Mesenchymal stem cell (in vitro differentiated cells and primary cell): ENCODE measurements at regions not wholly inside any gene's neighbourhood (a gene's known extent, or its start where the extent isn't known, plus 50 kb on each side); places are given as distances from the start of the nearest gene placed in this dataset.
"Not testable (repeated sequence)": the region's sequence is repeated elsewhere in the genome, so short reads cannot be mapped to it uniquely, and the experiment has no call there.

Source experiments
- DNase-seq: peaks from one replicate; pipeline ENCODE4 v3.0.0-alpha.2; 2013
- H2AFZ ChIP-seq: one replicate; pipeline ENCODE4 v1.6.1; 2013; ENCODE audit warnings: low read depth, mild to moderate bottlenecking, control low read depth, inconsistent platforms, low read length, moderate library complexity
- H2AK5ac ChIP-seq: 2 replicates; pipeline ENCODE4 v1.6.1; 2013; ENCODE audit warnings: low read length, moderate library complexity, mild to moderate bottlenecking, inconsistent platforms; ENCODE audit not compliant: severe bottlenecking
- H2BK120ac ChIP-seq: one replicate; pipeline ENCODE4 v1.6.1; 2013; ENCODE audit warnings: low read depth, mild to moderate bottlenecking, inconsistent platforms, low read length, moderate library complexity
- H2BK12ac ChIP-seq, 2 experiments: one replicate each; pipeline ENCODE4 v1.6.1; 2013; ENCODE audit warnings: inconsistent platforms in 2 of 2, low read length in 2 of 2, mild to moderate bottlenecking in 2 of 2, moderate library complexity in 2 of 2, control low read depth in 1 of 2
- H2BK15ac ChIP-seq: one replicate; pipeline ENCODE4 v1.6.1; 2013; ENCODE audit warnings: mild to moderate bottlenecking, low read depth, inconsistent platforms; ENCODE audit not compliant: poor library complexity, severe bottlenecking
- H2BK5ac ChIP-seq: 2 replicates; pipeline ENCODE4 v1.6.1; 2013; ENCODE audit warnings: low read depth, mild to moderate bottlenecking, low read length, control low read depth, inconsistent platforms; ENCODE audit not compliant: poor library complexity, severe bottlenecking
- H3K14ac ChIP-seq, 2 experiments: one replicate each; pipeline ENCODE4 v1.6.1; 2013; ENCODE audit warnings: inconsistent platforms in 2 of 2, low read length in 2 of 2, control low read depth in 1 of 2, mild to moderate bottlenecking in 1 of 2, moderate library complexity in 1 of 2
- H3K18ac ChIP-seq, 2 experiments: one replicate each; pipeline ENCODE4 v1.6.1; 2013; ENCODE audit warnings: inconsistent platforms in 2 of 2, low read length in 2 of 2, control low read depth in 1 of 2, low read depth in 1 of 2, mild to moderate bottlenecking in 1 of 2
- H3K23ac ChIP-seq, 2 experiments: one replicate each; pipeline ENCODE4 v1.6.1; 2013; ENCODE audit warnings: inconsistent platforms in 2 of 2, low read length in 2 of 2, mild to moderate bottlenecking in 2 of 2, moderate library complexity in 2 of 2, control low read depth in 1 of 2
- H3K27ac ChIP-seq: 2 replicates; pipeline ENCODE4 v1.5.1; 2013; ENCODE audit warnings: mild to moderate bottlenecking, moderate library complexity, low read length, control low read depth, inconsistent platforms; ENCODE audit not compliant: poor library complexity, severe bottlenecking
- H3K27me3 ChIP-seq, 2 experiments: 2 replicates each; pipeline versions ENCODE4 v1.6.1 to v1.7.0; 2013; ENCODE audit warnings: low read length in 2 of 2, mild to moderate bottlenecking in 2 of 2, moderate library complexity in 2 of 2, control low read depth in 1 of 2, inconsistent platforms in 1 of 2; ENCODE audit not compliant: control insufficient read depth in 1 of 2, insufficient read depth in 1 of 2
- H3K36me3 ChIP-seq, 2 experiments: 2 replicates each; pipeline versions ENCODE4 v1.6.1 to v1.7.0; 2013; ENCODE audit warnings: low read length in 2 of 2, control low read depth in 1 of 2, inconsistent platforms in 1 of 2, low read depth in 1 of 2, mild to moderate bottlenecking in 1 of 2; ENCODE audit not compliant: insufficient read depth in 2 of 2, control insufficient read depth in 1 of 2
- H3K4ac ChIP-seq, 2 experiments: one replicate each; pipeline ENCODE4 v1.6.1; 2013; ENCODE audit warnings: inconsistent platforms in 2 of 2, low read length in 2 of 2, mild to moderate bottlenecking in 2 of 2, moderate library complexity in 2 of 2, control low read depth in 1 of 2, low read depth in 1 of 2
- H3K4me1 ChIP-seq: 2 replicates; pipeline ENCODE4 v1.6.1; 2013; ENCODE audit warnings: low read depth, low read length, control low read depth; ENCODE audit not compliant: control insufficient read depth, insufficient read depth
- H3K4me2 ChIP-seq: 2 replicates; pipeline ENCODE4 v1.6.1; 2013; ENCODE audit warnings: low read length, mild to moderate bottlenecking, inconsistent platforms; ENCODE audit not compliant: poor library complexity, severe bottlenecking
- H3K4me3 ChIP-seq, 2 experiments: 2 replicates each; pipeline versions ENCODE4 v1.5.1 to v1.7.0; 2013; ENCODE audit warnings: low read length in 2 of 2, mild to moderate bottlenecking in 2 of 2, control low read depth in 1 of 2, low read depth in 1 of 2; ENCODE audit not compliant: insufficient read depth in 1 of 2
- H3K79me1 ChIP-seq: replicated peaks from 2 replicates; pipeline ENCODE4 v1.6.1; 2013; ENCODE audit warnings: mild to moderate bottlenecking, control low read depth, low read length, inconsistent platforms; ENCODE audit not compliant: poor library complexity, severe bottlenecking
- H3K9ac ChIP-seq: 2 replicates; pipeline ENCODE4 v1.7.0; 2013; ENCODE audit warnings: mild to moderate bottlenecking, low read length, moderate library complexity
- H3K9me3 ChIP-seq: 2 replicates; pipeline ENCODE4 v1.7.0; 2013; ENCODE audit warnings: mild to moderate bottlenecking, low read length; ENCODE audit not compliant: control insufficient read depth
- H4K8ac ChIP-seq: one replicate; pipeline ENCODE4 v1.6.1; 2013; ENCODE audit warnings: inconsistent platforms, mild to moderate bottlenecking, low read length, moderate library complexity
- H4K91ac ChIP-seq: one replicate; pipeline ENCODE4 v1.6.1; 2013; ENCODE audit warnings: mild to moderate bottlenecking, low read length, inconsistent platforms
- WGBS: methylation state at CpG from one replicate; pipeline ENCODE4 v1.1.7; 2013; ENCODE audit warnings: mixed read lengths; 5-methylcytosine and 5-hydroxymethylcytosine counted together

DNA sequence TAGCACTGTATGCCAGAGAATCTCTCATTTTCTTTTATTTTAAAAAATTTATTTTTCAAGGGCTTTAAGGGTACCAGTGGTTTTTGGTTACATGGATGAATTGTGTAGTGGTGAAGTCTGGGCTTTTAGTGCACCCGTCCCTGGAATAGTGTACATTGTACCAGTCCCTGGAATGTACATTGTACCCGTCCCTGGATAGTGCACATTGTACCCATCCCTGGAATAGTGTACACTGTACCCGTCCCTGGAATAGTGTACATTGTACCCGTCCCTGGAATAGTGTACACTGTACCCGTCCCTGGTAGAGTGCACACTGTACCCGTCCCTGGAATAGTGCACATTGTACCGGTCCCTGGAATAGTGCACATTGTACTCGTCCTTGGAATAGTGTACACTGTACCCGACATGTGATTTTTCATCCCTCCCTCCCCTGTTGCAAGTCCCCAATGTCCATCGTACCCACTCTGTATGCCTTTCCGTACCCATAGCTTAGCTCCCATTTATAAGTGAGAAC, 56.1 kb upstream of the HELT start:
- H2BK15ac ChIP-seq = no peak overlapping the region
- peaks cover 3 to 17% of the 10 kb centered on the region in 2 experiments for H3K27me3 ChIP-seq
- 93% methylated on average over 4 of the region's 11 CpGs for WGBS
- H3K18ac ChIP-seq = no peak overlapping the region
- H3K4ac ChIP-seq = no peak overlapping the region
- H2AFZ ChIP-seq = no peak overlapping the region
- no peak overlapping the region for H2BK120ac ChIP-seq
- no peaks in the 10 kb centered on the region for H3K36me3 ChIP-seq
- no peak overlapping the region for H3K27ac ChIP-seq
- H2BK5ac ChIP-seq = no peak overlapping the region
- no peak overlapping the region for H4K8ac ChIP-seq
- no peak overlapping the region for H2BK12ac ChIP-seq
- no peaks in the 10 kb centered on the region for H3K79me1 ChIP-seq
- no peak overlapping the region for H3K14ac ChIP-seq
- no peak overlapping the region for H2AK5ac ChIP-seq
- DNase-seq = no peak
- peaks cover 2% of the 10 kb centered on the region for H3K4me1 ChIP-seq
- H3K4me3 ChIP-seq = no peak overlapping the region
- H3K9me3 ChIP-seq = no peaks in the 10 kb centered on the region
- no peak overlapping the region for H3K4me2 ChIP-seq
- no peak overlapping the region for H3K23ac ChIP-seq
- no peak overlapping the region for H3K9ac ChIP-seq
- H4K91ac ChIP-seq = no peak overlapping the region

DNA sequence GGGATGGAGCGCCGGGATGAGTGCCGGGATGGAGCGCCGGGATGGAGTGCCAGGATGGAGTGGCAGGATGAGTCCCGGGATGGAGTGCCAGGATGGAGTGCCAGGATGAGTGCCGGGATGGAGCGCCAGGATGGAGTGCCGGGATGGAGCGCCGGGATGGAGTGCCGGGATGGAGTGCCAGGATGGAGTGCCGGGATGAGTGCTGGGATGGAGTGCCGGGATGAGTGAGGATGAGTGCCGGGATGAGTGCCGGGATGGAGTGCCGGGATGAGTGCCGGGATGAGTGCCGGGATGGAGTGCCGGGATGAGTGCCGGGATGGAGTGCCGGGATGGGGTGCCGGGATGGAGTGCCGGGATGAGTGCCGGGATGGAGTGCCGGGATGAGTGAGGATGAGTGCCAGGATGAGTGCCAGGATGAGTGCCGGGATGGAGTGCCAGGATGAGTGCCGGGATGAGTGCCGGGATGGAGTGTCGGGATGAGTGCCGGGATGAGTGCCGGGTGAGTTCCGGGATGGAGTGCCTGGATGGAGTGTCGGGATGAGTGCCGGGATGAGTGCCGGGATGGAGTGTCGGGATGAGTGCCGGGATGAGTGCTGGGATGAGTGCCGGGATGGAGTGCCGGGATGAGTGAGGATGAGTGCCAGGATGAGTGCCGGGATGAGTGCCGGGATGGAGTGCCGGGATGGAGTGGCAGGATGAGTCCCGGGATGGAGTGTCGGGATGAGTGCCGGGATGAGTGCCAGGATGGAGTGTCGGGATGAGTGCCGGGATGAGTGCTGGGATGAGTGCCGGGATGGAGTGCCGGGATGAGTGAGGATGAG, 52.9 kb upstream of the HELT start:
- not testable (repeated sequence) for H3K9ac ChIP-seq, H3K27me3 ChIP-seq, H3K4me3 ChIP-seq, H4K91ac ChIP-seq, H2AK5ac ChIP-seq, H2BK5ac ChIP-seq, DNase-seq, H3K23ac ChIP-seq, H3K4ac ChIP-seq, H3K14ac ChIP-seq, H2BK12ac ChIP-seq, H3K9me3 ChIP-seq, H2BK15ac ChIP-seq, H2AFZ ChIP-seq, H3K27ac ChIP-seq, H2BK120ac ChIP-seq, H3K36me3 ChIP-seq, H4K8ac ChIP-seq, H3K4me2 ChIP-seq, H3K79me1 ChIP-seq, H3K18ac ChIP-seq, H3K4me1 ChIP-seq
- 80% methylated on average over 13 of the region's 50 CpGs for WGBS

DNA sequence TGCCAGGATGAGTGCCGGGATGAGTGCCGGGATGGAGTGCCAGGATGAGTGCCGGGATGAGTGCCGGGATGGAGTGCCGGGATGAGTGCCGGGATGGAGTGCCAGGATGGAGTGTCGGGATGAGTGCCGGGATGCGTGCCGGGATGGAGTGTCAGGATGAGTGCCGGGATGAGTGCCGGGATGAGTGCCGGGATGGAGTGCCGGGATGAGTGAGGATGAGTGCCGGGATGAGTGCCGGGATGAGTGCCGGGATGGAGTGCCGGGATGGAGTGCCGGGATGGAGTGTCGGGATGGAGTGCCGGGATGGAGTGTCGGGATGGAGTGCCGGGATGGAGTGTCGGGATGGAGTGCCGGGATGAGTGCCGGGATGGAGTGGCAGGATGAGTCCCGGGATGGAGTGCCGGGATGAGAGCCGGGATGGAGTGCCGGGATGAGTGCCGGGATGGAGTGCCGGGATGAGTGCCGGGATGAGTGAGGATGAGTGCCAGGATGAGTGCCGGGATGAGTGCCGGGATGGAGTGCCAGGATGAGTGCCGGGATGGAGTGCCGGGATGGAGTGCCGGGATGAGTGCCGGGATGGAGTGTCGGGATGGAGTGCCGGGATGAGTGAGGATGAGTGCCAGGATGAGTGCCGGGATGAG, 52.1 kb upstream of the HELT start:
- not testable (repeated sequence) for H4K91ac ChIP-seq, H2BK12ac ChIP-seq, H3K79me1 ChIP-seq, DNase-seq, H3K9ac ChIP-seq, H2BK15ac ChIP-seq, H3K4me3 ChIP-seq, H2AK5ac ChIP-seq, H3K9me3 ChIP-seq, H3K18ac ChIP-seq, H3K36me3 ChIP-seq, H2BK5ac ChIP-seq, H4K8ac ChIP-seq, H3K14ac ChIP-seq, H3K23ac ChIP-seq, H2AFZ ChIP-seq, H3K27ac ChIP-seq, H2BK120ac ChIP-seq, H3K4me2 ChIP-seq, H3K4ac ChIP-seq, H3K27me3 ChIP-seq, H3K4me1 ChIP-seq
- 100% methylated on average over 3 of the region's 42 CpGs for WGBS

DNA sequence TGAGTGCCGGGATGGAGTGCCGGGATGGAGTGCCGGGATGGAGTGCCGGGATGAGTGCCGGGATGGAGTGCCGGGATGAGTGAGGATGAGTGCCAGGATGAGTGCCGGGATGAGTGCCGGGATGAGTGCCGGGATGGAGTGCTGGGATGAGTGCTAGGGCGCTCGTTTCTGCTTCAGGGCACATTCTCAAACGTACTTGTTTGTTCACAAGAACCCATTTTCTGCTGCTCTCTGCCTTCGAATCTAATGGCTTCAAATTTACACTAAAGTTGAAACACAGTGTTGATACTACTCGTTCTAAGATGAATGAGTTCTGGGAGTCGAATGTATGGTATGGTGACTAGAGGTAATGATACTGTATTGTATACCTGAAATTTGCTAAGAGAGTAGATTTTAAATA, 50.6 kb upstream of the HELT start:
- not testable (repeated sequence) for H3K27ac ChIP-seq, H3K9ac ChIP-seq, H3K18ac ChIP-seq, H4K91ac ChIP-seq, H3K9me3 ChIP-seq, H3K4ac ChIP-seq, H3K4me3 ChIP-seq, H2BK120ac ChIP-seq, H2AFZ ChIP-seq, H4K8ac ChIP-seq, H2BK15ac ChIP-seq, H3K79me1 ChIP-seq, H2BK12ac ChIP-seq, DNase-seq, H3K4me2 ChIP-seq, H3K23ac ChIP-seq, H2AK5ac ChIP-seq, H3K14ac ChIP-seq, H2BK5ac ChIP-seq, H3K4me1 ChIP-seq, H3K36me3 ChIP-seq, H3K27me3 ChIP-seq
- 75% methylated on average over 2 of the region's 15 CpGs for WGBS
